ENCODE measurements at regions not wholly inside any gene's neighbourhood (a gene's known extent, or its start where the extent isn't known, plus 50 kb on each side); places are given as distances from the start of the nearest gene placed in this dataset.

DNA sequence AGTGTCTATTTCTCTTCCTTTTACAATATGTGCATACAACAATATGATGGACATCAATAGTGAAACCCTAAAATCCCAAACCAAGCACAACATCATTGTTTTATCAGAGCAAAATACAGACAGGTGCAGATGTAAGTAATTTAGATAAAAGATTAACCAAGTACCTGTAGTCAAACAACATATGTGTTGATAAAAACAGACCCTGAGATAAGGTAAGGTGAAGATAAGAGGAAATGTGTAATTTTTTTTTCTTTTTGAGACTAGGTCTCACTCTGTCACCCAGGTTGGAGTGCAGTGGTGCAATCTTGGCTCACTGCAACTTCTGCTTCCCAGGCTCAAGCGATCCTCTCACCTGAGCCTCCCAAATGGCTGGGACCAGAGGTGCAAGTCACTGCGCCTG lies 589.8 kb downstream of the PLCL1 start:
- Histone ChIP-seq H3K27me3 (peaks cover 0 to 8% (median 0%) of the 10 kb centered on the region in 7 donors), H3K36me3 (no peaks in the 10 kb centered on the region), H3K27ac (no peak overlapping the region), H3K9me3 (no peaks in the 10 kb centered on the region), H3K4me3 (no peak overlapping the region), H3K4me1 (no peaks in the 10 kb centered on the region)
- intact Hi-C loops (cut with DNase I) = no loop called here
- ATAC-seq (no peak), DNase-seq (no peak)
- WGBS, 2 donors = 86 to 92% methylated on average over 2 of the region's 2 CpGs
- TF ChIP-seq CTCF (IDR thresholded peaks at IDR 0.05) = no peak

- no peak overlapping the region for H3K4me3 ChIP-seq
- intact Hi-C loops (cut with DNase I) = no loop called here
- DNase-seq (no peak), ATAC-seq (no peak)
- no peak overlapping the region for H3K27ac ChIP-seq
- no peaks in the 10 kb centered on the region for H3K36me3 ChIP-seq
- no peaks in the 10 kb centered on the region for H3K4me1 ChIP-seq
- 90 to 98% methylated on average over 3 of the region's 3 CpGs for WGBS, 2 donors
- TF ChIP-seq CTCF (IDR thresholded peaks at IDR 0.05) = no peak
- H3K27me3 ChIP-seq = peaks cover 0 to under 1% (median 0%) of the 10 kb centered on the region in 7 donors
- no peaks in the 10 kb centered on the region for H3K9me3 ChIP-seq
Measured at GRCh38 chr2:198390670-198391069, 586.3 kb downstream of the PLCL1 start.

GRCh38 chr2:198387677-198388076 lies 583.3 kb downstream of the PLCL1 start:
- H3K4me1 ChIP-seq = no peaks in the 10 kb centered on the region
- no peak for ATAC-seq
- H3K9me3 ChIP-seq = no peaks in the 10 kb centered on the region
- TF ChIP-seq CTCF (IDR thresholded peaks at IDR 0.05) = no peak
- no peak overlapping the region for H3K4me3 ChIP-seq
- no peak overlapping the region for H3K27ac ChIP-seq
- WGBS, 2 donors = 0% methylated on average over 1 of the region's 1 CpG
- DNase-seq = no peak
- H3K27me3 ChIP-seq = peaks cover 0 to 5% (median 0%) of the 10 kb centered on the region in 7 donors
- intact Hi-C loops (cut with DNase I) = no loop called here
- no peaks in the 10 kb centered on the region for H3K36me3 ChIP-seq

DNA sequence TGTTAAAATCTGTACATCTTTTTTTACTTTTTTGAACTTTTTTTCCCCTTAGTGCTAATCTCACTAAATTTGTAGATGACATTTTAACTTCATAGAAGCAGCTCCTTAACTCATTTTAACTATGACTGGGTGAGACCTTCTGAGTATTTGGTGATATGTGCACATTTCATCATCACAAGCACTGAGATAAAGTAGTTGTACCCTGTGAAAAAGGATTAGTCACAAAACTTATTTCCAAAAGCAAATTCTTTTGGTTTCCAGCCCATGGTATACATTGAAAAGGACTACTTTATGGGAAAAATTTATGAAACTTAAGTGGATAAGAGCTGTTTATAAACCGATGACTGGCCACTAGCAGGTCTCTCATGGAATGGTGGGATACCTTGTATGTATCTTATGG lies 581.5 kb downstream of the PLCL1 start:
- TF ChIP-seq CTCF (IDR thresholded peaks at IDR 0.05) = no peak
- no peaks in the 10 kb centered on the region for H3K9me3 ChIP-seq
- ATAC-seq (no peak), DNase-seq (no peak)
- H3K4me3 ChIP-seq = no peak overlapping the region
- H3K27me3 ChIP-seq = peaks cover 0 to 5% (median 0%) of the 10 kb centered on the region in 7 donors
- WGBS, 2 donors = 88 to 92% methylated on average over 1 of the region's 1 CpG
- no peaks in the 10 kb centered on the region for H3K36me3 ChIP-seq
- H3K4me1 ChIP-seq = no peaks in the 10 kb centered on the region
- intact Hi-C loops (cut with DNase I) = no loop called here
- H3K27ac ChIP-seq = no peak overlapping the region

- TF ChIP-seq CTCF (IDR thresholded peaks at IDR 0.05) = no peak
- WGBS, 2 donors = 76 to 88% methylated on average over 4 of the region's 4 CpGs
- intact Hi-C loops (cut with DNase I) = no loop called here
- H3K36me3 ChIP-seq = no peaks in the 10 kb centered on the region
- H3K27me3 ChIP-seq = peaks cover 0 to 5% (median 0%) of the 10 kb centered on the region in 7 donors
- no peaks in the 10 kb centered on the region for H3K9me3 ChIP-seq
- no peaks in the 10 kb centered on the region for H3K4me1 ChIP-seq
- DNase-seq (no peak), ATAC-seq (no peak)
- H3K27ac ChIP-seq = no peak overlapping the region
- no peak overlapping the region for H3K4me3 ChIP-seq
Measured at GRCh38 chr2:198385326-198385725, 580.9 kb downstream of the PLCL1 start.
